Esophagus (tissue), 2 donors: ENCODE measurements at regions not wholly inside any gene's neighbourhood (a gene's known extent, or its start where the extent isn't known, plus 50 kb on each side); places are given as distances from the start of the nearest gene placed in this dataset.

Experiments used
- H3K27ac ChIP-seq, 2 donors: one replicate each; pipeline ENCODE4 v1.5.1; 2013; ENCODE audit warnings: low read depth in 2 of 2, mild to moderate bottlenecking in 2 of 2, inconsistent platforms in 1 of 2, low read length in 1 of 2, moderate library complexity in 1 of 2
- H3K27me3 ChIP-seq, 2 donors: one replicate each; pipeline ENCODE4 v1.6.1; 2013; ENCODE audit warnings: low read length in 2 of 2, control low read depth in 1 of 2, mild to moderate bottlenecking in 1 of 2; ENCODE audit not compliant: insufficient read depth in 2 of 2, control insufficient read depth in 1 of 2
- H3K36me3 ChIP-seq, 2 donors: one replicate each; pipeline ENCODE4 v1.6.1; 2013; ENCODE audit warnings: low read length in 1 of 2; ENCODE audit not compliant: control insufficient read depth in 2 of 2, insufficient read depth in 2 of 2
- H3K4me1 ChIP-seq, 2 donors: one replicate each; pipeline ENCODE4 v1.6.1; 2013; ENCODE audit warnings: low read length in 1 of 2; ENCODE audit not compliant: control insufficient read depth in 2 of 2, insufficient read depth in 2 of 2
- H3K4me3 ChIP-seq, 2 donors: one replicate each; pipeline ENCODE4 v1.5.1; 2013; ENCODE audit warnings: low read length in 2 of 2, mild to moderate bottlenecking in 2 of 2, low read depth in 1 of 2, moderate library complexity in 1 of 2
- H3K9me3 ChIP-seq, 2 donors: one replicate each; pipeline ENCODE4 v1.6.1; 2013; ENCODE audit warnings: mild to moderate bottlenecking in 2 of 2, low read depth in 1 of 2, low read length in 1 of 2, moderate library complexity in 1 of 2; ENCODE audit not compliant: control insufficient read depth in 2 of 2, insufficient read depth in 1 of 2
- WGBS, 2 donors: extraction: QIAGEN DNeasy Blood & Tissue Kit; methylation state at CpG; one replicate each; pipeline ENCODE4 v1.1.7; 2013; 5-methylcytosine and 5-hydroxymethylcytosine counted together
- donor health status: healthy with polysubstance abuse.
- donor health status: Bipolar disorder and iron deficiency.

DNA sequence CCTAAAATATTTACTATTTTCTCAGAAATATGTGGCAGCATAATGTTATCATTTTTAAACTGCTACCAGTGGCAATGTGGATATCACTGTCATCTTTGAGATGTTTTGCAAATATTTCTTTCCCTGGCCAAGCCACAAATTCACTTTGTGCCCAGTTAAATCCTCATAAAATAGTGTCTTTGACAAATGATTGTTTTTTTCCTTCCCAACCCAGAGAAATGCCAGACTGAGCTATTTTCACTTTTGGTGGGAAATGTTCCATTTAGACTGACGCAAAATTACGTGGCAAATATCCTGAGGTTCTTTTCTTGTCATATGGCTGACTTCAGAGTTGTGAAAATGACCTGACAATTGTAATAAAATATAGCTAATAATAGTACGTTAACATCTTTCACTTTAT, 807.0 kb upstream of the SOX9 start:
- H3K4me1 ChIP-seq: no peaks in the 10 kb centered on the region
- no peak overlapping the region for H3K4me3 ChIP-seq
- H3K27me3 ChIP-seq: no peaks in the 10 kb centered on the region
- WGBS, 2 donors: 43 to 49% methylated on average over 3 of the region's 3 CpGs
- no peak overlapping the region for H3K27ac ChIP-seq
- peaks cover 0 to 2% of the 10 kb centered on the region in 2 donors for H3K9me3 ChIP-seq
- H3K36me3 ChIP-seq: no peaks in the 10 kb centered on the region

DNA sequence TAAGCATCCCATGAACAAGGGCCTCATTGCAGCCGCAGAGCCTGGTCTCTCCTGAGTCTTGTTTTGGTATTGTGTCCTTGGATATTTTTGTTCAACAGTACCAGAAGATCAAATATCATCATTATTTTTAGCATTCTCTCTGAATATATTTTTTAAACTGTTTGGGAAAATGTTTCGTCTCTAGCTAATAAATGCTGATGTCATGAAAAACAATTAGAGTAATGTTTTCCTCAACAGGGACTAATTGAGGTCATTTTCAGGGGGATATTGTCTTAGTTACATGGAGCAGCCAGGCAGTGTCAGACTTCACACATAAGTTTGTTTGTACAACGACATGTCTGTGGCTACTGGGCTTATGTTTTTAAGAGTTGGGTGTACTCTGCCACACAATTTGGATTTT, 805.3 kb upstream of the SOX9 start:
- no peaks in the 10 kb centered on the region for H3K27me3 ChIP-seq
- peaks cover 0 to 2% of the 10 kb centered on the region in 2 donors for H3K9me3 ChIP-seq
- no peak overlapping the region for H3K27ac ChIP-seq
- no peak overlapping the region for H3K4me3 ChIP-seq
- WGBS, 2 donors: 71 to 72% methylated on average over 3 of the region's 3 CpGs
- no peaks in the 10 kb centered on the region for H3K4me1 ChIP-seq
- no peaks in the 10 kb centered on the region for H3K36me3 ChIP-seq

- Histone ChIP-seq H3K9me3 (peaks cover 0 to 2% of the 10 kb centered on the region in 2 donors), H3K4me3 (no peak overlapping the region), H3K27ac (no peak overlapping the region), H3K27me3 (no peaks in the 10 kb centered on the region), H3K4me1 (no peaks in the 10 kb centered on the region), H3K36me3 (no peaks in the 10 kb centered on the region)
- WGBS, 2 donors: 70 to 74% methylated on average over 4 of the region's 4 CpGs
These were observed 804.5 kb upstream of the SOX9 start for GRCh38 chr17:71316176-71316897.

DNA sequence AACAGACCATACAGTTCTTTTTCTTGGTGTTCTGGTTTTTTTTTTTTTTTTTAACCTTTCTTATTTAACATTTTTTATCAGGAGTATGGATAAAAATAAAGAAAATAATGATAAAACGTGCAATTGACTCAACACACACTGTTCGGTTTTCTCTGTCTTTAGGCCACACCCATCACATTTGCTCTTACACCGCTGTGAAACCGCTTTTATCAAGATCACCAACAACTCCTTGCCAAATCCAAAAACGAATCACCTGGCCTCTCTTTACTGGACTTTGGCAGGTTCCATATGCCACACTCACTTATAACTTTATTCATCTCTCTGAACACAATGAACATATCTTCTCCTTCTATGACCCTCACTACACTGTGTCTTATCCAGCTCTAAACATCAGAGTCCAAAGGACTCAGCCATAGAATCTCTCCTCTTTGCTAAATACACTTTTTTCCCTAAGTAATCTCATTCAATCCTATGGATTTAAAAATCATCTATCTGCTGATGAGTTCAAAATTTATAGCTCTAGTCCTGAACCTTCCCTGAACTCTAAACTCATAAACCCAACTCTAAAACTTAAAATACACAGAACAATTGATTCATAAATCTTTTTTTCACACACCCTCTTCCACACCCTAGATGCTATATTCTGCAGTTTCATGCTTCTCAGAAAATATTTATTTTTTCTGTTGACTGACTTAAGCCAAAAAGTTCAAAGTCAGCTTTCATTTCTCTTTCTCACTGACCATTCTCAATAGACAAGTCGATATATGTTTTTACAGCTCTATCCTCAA, 800.6 kb upstream of the SOX9 start:
- H3K27ac ChIP-seq: no peak overlapping the region
- no peak overlapping the region for H3K4me3 ChIP-seq
- H3K27me3 ChIP-seq: no peaks in the 10 kb centered on the region
- peaks cover 0 to 2% of the 10 kb centered on the region in 2 donors for H3K9me3 ChIP-seq
- 47 to 56% methylated on average over 6 of the region's 6 CpGs for WGBS, 2 donors
- H3K36me3 ChIP-seq: no peaks in the 10 kb centered on the region
- no peaks in the 10 kb centered on the region for H3K4me1 ChIP-seq

DNA sequence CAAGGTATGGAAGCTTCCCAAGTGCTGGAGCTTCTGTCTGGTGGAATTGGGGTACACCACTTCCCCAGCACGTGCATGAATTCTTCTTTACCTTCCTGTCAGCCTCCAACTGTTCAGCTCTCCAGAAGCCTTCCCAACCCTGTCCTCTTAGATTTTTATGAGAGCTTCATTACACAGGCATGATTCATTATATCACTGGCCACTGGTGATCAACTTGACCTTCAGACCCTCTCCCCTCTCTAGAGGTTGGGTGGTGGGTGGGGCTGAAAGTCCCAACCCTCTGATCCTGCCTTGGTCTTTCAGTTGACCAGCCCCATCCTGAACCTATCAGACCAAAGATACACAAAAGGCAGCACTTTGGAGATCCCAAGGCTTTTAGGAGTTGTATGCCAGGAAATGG, 795.7 kb upstream of the SOX9 start:
- Histone ChIP-seq H3K4me1 (no peaks in the 10 kb centered on the region), H3K27ac (no peak overlapping the region), H3K36me3 (no peaks in the 10 kb centered on the region), H3K9me3 (no peaks in the 10 kb centered on the region), H3K27me3 (no peaks in the 10 kb centered on the region), H3K4me3 (no peak overlapping the region)
- WGBS, 2 donors: 75 to 80% methylated on average over 1 of the region's 1 CpG

GRCh38 chr17:71325886-71326285, 794.9 kb upstream of the SOX9 start:
- 57 to 62% methylated on average over 3 of the region's 3 CpGs for WGBS, 2 donors
- Histone ChIP-seq H3K4me3 (no peak overlapping the region), H3K27me3 (no peaks in the 10 kb centered on the region), H3K4me1 (no peaks in the 10 kb centered on the region), H3K36me3 (no peaks in the 10 kb centered on the region), H3K9me3 (no peaks in the 10 kb centered on the region), H3K27ac (no peak overlapping the region)

DNA sequence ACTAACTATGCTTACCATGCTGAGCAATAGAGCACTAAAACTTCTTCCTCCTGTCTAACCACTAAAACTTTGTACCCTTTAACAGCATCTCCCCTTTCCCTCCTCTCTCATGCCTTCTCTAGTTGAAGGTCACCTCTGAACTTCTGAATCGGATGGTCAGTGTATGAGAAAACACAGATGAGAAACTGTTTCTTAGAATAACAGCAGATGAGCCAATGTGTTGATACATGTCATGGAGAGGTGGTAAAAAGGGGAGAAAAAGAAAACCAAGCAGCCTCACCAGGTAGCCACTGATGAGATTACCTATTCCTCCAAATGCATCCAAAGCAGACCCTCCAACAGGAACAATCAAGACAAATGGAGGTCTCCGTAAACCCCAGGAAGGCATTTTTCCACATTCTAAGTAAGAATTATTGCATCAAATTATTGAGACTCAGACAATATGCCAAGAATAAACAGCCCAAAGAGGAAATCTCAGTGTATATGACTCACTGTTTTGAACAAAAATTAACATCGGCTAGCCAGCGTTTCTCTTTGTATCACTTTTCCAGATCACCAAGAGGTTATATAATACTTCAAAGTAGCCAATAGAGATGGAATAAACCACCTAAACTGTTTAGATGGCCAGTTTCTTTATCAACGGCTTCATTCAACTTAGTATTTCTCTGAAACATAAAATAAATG, 793.3 kb upstream of the SOX9 start:
- Histone ChIP-seq H3K4me3 (no peak overlapping the region), H3K9me3 (no peaks in the 10 kb centered on the region)
- WGBS, 2 donors: 23 to 40% methylated on average over 5 of the region's 5 CpGs

DNA sequence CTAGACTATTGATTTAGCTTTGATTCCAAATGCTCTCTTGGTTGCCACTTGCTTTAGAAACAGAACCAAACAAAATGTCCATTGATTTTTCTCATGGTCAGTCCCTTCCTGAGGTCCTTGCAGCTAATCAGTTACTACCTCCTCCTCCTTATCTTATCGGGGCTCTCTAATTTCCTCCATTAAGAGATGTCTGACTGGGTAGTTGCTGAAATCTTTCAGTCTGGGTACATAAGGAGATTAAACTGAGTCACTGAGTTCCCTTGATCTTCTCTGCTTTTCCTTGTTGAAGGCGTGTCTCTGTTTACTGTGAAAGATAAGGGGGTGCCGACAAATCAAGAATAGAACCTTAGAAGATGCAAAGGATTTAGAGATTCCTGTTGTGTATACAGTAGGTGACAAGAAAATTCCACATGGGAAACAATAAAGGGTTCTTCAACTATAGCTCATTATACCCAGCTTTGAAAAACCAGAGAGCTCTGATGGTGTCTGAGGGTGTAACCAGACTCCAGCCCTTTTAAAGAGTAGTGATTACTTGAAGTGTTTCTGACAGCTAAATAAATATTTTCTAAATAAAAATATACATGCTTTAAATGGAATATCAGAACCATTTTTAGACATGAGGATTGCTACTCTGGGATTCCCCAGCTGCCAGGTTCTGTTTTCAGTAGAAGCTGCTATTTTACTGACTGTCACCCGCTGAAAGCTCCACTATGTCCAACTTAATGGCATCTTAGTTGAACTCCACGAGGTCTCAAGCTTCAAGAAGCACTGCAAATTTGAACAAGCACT, 791.3 kb upstream of the SOX9 start:
- WGBS, 2 donors: 38 to 60% methylated on average over 5 of the region's 5 CpGs
- no peak overlapping the region for H3K27ac ChIP-seq
- H3K36me3 ChIP-seq: no peaks in the 10 kb centered on the region

More for the DNA sequence above, 793.3 kb upstream of the SOX9 start:
- Histone ChIP-seq H3K27ac (no peak overlapping the region), H3K4me1 (no peaks in the 10 kb centered on the region), H3K27me3 (no peaks in the 10 kb centered on the region), H3K36me3 (no peaks in the 10 kb centered on the region)

GRCh38 chr17:71330099-71330375, 790.8 kb upstream of the SOX9 start:
- no peaks in the 10 kb centered on the region for H3K4me1 ChIP-seq
- no peaks in the 10 kb centered on the region for H3K36me3 ChIP-seq
- no peak overlapping the region for H3K27ac ChIP-seq
- WGBS, 2 donors: 47 to 60% methylated on average over 2 of the region's 2 CpGs
- H3K4me3 ChIP-seq: no peak overlapping the region
- no peaks in the 10 kb centered on the region for H3K9me3 ChIP-seq
- no peaks in the 10 kb centered on the region for H3K27me3 ChIP-seq

More for the DNA sequence above, 791.3 kb upstream of the SOX9 start:
- Histone ChIP-seq H3K4me1 (no peaks in the 10 kb centered on the region), H3K4me3 (no peak overlapping the region), H3K9me3 (no peaks in the 10 kb centered on the region), H3K27me3 (no peaks in the 10 kb centered on the region)
